Choroid plexus epithelial cell (primary cell): ENCODE measurements at regions not wholly inside any gene's neighbourhood (a gene's known extent, or its start where the extent isn't known, plus 50 kb on each side); places are given as distances from the start of the nearest gene placed in this dataset.

Experiments used
- DNase-seq: peaks from one replicate; pipeline ENCODE4 v3.0.0-alpha.2; 2010; ENCODE audit warnings: low read depth
- H3K4me3 ChIP-seq: 2 replicates; pipeline ENCODE4 v1.5.1; 2011; ENCODE audit warnings: low read depth, mild to moderate bottlenecking, control low read depth, low read length, moderate library complexity
- TF ChIP-seq, protein P1 (sequence below): conservative IDR thresholded peaks from 2 replicates; pipeline ENCODE4 v1.5.1; 2011; ENCODE audit warnings: low read depth, mild to moderate bottlenecking, control low read depth, inconsistent platforms, low read length, moderate library complexity

DNA sequence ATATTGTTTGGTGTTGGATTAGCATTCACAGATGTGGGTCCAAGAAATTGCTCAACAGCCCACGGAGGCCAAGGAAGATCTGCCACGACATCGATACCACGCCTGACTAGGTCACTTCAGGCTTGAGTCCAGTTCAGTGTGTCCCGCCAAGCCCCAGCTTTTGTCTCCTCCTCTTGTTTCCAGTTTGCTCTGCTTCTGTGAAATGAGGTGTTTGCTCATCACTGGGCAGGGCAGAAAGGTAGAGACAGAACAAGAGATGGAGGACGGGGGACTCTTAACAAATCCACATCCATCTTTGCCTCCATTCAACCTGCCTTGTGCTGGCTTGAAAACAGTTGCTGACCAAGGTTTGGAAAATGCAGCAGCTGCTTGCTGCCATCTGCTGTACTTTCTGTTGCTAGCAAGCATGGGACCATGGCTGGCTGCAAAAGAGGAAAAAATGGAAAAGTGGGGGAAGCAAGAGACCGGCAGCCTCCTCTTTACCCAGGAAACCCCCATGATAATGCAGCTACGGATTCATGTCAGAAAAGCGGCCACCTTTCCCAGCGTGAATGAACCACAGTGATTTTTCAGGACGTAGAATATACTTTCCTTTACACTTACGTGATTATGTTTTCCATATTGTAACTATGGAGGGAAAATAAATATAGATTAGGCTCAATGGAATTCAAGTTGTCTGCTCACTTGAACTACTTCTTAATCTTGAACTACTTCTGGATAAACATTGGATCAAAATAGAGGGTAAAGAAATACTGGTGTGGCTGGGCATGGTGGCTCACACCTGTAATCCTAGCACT lies 80.2 kb upstream of the GREM2 start:
- TF ChIP-seq, protein P1, sequence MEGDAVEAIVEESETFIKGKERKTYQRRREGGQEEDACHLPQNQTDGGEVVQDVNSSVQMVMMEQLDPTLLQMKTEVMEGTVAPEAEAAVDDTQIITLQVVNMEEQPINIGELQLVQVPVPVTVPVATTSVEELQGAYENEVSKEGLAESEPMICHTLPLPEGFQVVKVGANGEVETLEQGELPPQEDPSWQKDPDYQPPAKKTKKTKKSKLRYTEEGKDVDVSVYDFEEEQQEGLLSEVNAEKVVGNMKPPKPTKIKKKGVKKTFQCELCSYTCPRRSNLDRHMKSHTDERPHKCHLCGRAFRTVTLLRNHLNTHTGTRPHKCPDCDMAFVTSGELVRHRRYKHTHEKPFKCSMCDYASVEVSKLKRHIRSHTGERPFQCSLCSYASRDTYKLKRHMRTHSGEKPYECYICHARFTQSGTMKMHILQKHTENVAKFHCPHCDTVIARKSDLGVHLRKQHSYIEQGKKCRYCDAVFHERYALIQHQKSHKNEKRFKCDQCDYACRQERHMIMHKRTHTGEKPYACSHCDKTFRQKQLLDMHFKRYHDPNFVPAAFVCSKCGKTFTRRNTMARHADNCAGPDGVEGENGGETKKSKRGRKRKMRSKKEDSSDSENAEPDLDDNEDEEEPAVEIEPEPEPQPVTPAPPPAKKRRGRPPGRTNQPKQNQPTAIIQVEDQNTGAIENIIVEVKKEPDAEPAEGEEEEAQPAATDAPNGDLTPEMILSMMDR = peak; percentile 73
- peak; percentile 51 for DNase-seq
- no peak overlapping the region for H3K4me3 ChIP-seq

GRCh38 chr1:240691501-240691900 lies 79.5 kb upstream of the GREM2 start:
- DNase-seq = no peak

DNA sequence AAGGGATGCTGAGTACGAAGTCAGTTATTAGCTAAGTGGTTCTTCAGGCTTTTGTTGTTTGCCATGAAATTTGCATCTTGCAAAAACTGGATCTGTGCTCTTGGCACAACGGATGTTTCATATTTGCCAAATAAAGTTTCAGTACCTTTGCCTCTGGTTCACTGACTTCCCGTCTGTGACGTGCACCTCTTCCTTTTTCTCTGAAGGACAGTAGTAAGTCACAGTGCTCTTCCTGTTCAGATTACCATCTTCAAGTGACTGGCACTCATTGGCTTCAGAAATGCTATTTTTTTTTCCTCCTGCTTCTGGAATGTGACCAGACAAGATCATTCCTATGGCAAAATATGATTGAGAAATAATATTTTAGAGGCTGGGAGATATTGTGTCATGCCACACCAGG lies 75.9 kb upstream of the GREM2 start:
- no peak overlapping the region for H3K4me3 ChIP-seq
- TF ChIP-seq, protein P1 = no peak
- DNase-seq = no peak

More at GRCh38 chr1:240691501-240691900, 79.5 kb upstream of the GREM2 start:
- H3K4me3 ChIP-seq = no peak overlapping the region
- TF ChIP-seq, protein P1 = no peak

- no peak for DNase-seq
- no peak overlapping the region for H3K4me3 ChIP-seq
- TF ChIP-seq, protein P1 = no peak
These were observed 71.6 kb upstream of the GREM2 start for GRCh38 chr1:240683576-240683975.

DNA sequence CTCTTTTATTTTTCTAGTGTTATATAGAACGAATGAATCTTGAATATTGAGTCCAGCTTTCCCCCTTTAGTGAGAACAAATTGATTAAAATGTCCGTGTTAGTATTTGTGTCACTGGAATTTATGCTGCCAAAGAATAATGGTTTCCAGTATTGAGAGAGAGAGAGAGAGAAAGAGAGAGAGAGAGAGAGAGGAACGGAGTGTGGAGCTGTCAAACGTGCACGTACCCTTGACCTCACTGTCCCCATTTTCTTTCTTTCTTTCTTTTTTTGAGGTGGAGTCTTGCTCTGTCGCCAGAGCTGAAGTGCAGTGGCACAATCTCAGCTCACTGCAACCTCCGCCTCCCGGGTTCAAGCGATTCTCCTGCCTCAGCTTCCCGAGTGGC lies 70.9 kb upstream of the GREM2 start:
- H3K4me3 ChIP-seq = no peak overlapping the region
- TF ChIP-seq, protein P1 = no peak
- DNase-seq = no peak

- TF ChIP-seq, protein P1 = no peak
- no peak for DNase-seq
- no peak overlapping the region for H3K4me3 ChIP-seq
These were observed 70.4 kb upstream of the GREM2 start for GRCh38 chr1:240682166-240682858.
